ENCODE measurements at regions not wholly inside any gene's neighbourhood (a gene's known extent, or its start where the extent isn't known, plus 50 kb on each side); places are given as distances from the start of the nearest gene placed in this dataset.

- Mint-ChIP-seq H3K9me3 (no peaks in the 10 kb centered on the region), H3K4me3 (no peak overlapping the region), H3K4me1 (ENCODE audit: unreplicated experiment) (peaks cover 13% of the 10 kb centered on the region), H3K27me3 (no peaks in the 10 kb centered on the region), H3K27ac (no peak overlapping the region), H3K36me3 (no peaks in the 10 kb centered on the region)
- DNase-seq (ENCODE audit: extremely low spot score, unreplicated experiment), result no peak
- TF ChIP-seq CTCF (conservative IDR thresholded peaks at IDR 0.05), result no peak
These were observed 406.5 kb upstream of the THBS1 start for GRCh38 chr15:39174332-39174731.

GRCh38 chr15:39176030-39176429 lies 404.8 kb upstream of the THBS1 start:
- TF ChIP-seq CTCF (conservative IDR thresholded peaks at IDR 0.05), result no peak
- Mint-ChIP-seq H3K27ac (no peak overlapping the region), H3K27me3 (no peaks in the 10 kb centered on the region), H3K9me3 (no peaks in the 10 kb centered on the region), H3K4me3 (no peak overlapping the region), H3K36me3 (no peaks in the 10 kb centered on the region), H3K4me1 (ENCODE audit: unreplicated experiment) (peaks cover 20% of the 10 kb centered on the region)
- DNase-seq (ENCODE audit: extremely low spot score, unreplicated experiment), result no peak

- H3K4me1 Mint-ChIP-seq (ENCODE audit: unreplicated experiment), result peaks cover 29% of the 10 kb centered on the region
- no peak for TF ChIP-seq CTCF (conservative IDR thresholded peaks at IDR 0.05)
These were observed 403.3 kb upstream of the THBS1 start for GRCh38 chr15:39177561-39177960.

GRCh38 chr15:39180030-39180429 lies 400.8 kb upstream of the THBS1 start:
- H3K27ac Mint-ChIP-seq, result no peak overlapping the region

More at GRCh38 chr15:39177561-39177960, 403.3 kb upstream of the THBS1 start:
- Mint-ChIP-seq H3K9me3 (no peaks in the 10 kb centered on the region), H3K4me3 (no peak overlapping the region), H3K27ac (no peak overlapping the region), H3K27me3 (no peaks in the 10 kb centered on the region), H3K36me3 (no peaks in the 10 kb centered on the region)
- DNase-seq (ENCODE audit: extremely low spot score, unreplicated experiment), result no peak

GRCh38 chr15:39180483-39180933 lies 400.4 kb upstream of the THBS1 start:
- H3K9me3 Mint-ChIP-seq, result no peaks in the 10 kb centered on the region
- DNase-seq (ENCODE audit: extremely low spot score, unreplicated experiment), result no peak
- H3K4me1 Mint-ChIP-seq (ENCODE audit: unreplicated experiment), result peaks cover 21% of the 10 kb centered on the region
- no peaks in the 10 kb centered on the region for H3K36me3 Mint-ChIP-seq
- no peaks in the 10 kb centered on the region for H3K27me3 Mint-ChIP-seq
- no peak overlapping the region for H3K27ac Mint-ChIP-seq
- no peak overlapping the region for H3K4me3 Mint-ChIP-seq
- no peak for TF ChIP-seq CTCF (conservative IDR thresholded peaks at IDR 0.05)

More at GRCh38 chr15:39180030-39180429, 400.8 kb upstream of the THBS1 start:
- no peaks in the 10 kb centered on the region for H3K9me3 Mint-ChIP-seq
- no peaks in the 10 kb centered on the region for H3K27me3 Mint-ChIP-seq
- H3K4me3 Mint-ChIP-seq, result no peak overlapping the region
- no peak for TF ChIP-seq CTCF (conservative IDR thresholded peaks at IDR 0.05)
- H3K4me1 Mint-ChIP-seq (ENCODE audit: unreplicated experiment), result peaks cover 22% of the 10 kb centered on the region
- no peak for DNase-seq (ENCODE audit: extremely low spot score, unreplicated experiment)
- no peaks in the 10 kb centered on the region for H3K36me3 Mint-ChIP-seq
